COLO668 (cell line): ENCODE measurements at regions not wholly inside any gene's neighbourhood (a gene's known extent, or its start where the extent isn't known, plus 50 kb on each side); places are given as distances from the start of the nearest gene placed in this dataset.
A peak's percentile ranks its signal among the peaks of the same experiment; 100 is the strongest.

Source experiments
- DNase-seq: peaks from one replicate; lab custom pipeline; 2025; ENCODE audit not compliant: unreplicated experiment; lab: John Stamatoyannopoulos, UW

DNA sequence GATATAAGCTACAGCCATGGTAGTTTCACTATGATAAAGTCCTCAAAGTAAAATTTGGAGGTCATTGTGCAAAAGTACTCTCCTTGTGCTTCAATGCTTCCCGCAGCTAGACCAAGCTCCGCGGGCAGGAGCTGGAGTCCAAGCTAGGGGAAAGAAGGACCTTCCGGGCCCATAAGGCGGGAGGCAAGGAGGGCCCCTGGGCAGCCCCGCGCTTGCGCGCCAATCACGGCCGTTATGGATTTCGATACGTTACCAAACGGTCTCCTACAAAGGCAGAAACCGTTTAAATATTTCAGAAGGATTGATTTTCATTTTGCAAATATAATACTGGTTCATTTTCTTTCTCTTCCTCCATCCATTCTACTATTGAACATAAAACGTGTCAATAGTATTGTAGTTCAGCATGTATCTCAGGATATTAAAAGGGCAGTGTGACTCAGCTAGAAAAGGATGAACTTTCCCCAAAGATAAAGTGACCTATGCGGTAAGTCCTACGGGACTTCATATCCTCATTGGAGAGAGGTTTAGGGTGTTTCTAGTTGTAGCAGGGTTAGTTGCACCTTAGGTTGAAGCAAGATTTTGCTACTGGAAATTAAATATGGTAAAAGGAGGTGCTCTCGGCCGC lies 128.0 kb downstream of the KIF20B start:
- no peak for DNase-seq

DNA sequence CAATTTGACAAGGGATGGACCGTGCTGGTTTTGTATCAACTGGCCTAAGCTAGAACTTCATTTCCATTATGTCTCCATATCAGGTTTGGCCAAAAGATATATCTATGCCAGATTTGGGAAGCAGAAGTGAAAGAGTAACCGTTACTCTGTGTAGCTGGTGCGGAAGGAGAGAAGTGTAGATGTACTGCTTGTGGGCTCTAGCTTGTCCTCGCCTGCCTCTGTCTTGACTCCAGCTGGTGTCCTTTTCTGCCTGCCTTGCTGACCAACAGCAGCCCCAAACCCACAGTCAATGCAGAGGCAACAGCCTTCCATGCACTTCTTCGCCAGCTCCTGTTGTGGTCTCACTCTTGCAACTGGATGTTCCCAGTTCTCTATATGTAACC lies 128.5 kb downstream of the KIF20B start:
- no peak for DNase-seq

DNA sequence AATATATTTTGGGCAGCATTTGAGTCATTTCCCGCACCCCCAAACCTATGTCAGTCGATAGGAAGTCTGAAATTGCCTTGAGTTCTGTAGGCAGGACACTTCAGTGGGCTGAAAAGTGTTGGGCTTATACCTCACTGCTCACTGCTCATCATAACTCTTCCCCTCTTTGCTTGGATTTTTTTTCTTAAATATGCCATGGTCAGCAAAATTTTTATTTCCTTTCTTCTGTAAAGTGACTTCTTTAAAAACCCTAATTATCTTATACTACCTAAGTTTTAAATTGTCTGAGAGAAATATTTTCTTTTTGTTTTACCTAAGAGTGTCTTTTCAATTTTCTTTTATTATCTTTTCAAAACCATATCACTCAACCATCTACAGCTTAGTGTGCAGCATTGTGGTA lies 129.2 kb downstream of the KIF20B start:
- DNase-seq, result no peak

DNA sequence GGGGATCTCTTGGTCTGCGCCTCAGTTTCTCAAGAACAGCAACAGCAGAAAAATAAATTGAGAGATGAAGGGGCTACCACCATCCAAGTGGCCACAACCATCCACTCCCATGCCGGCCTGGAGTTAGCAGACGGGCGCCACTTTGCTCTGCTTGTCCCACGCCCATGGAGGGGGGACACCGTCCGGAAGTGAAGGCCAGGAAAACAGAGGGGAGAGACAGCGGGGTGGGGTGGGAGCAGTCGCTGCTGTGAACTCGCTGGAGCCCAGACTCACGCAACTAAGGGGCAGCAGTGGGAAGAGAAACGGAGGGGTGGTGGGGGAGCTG lies 135.4 kb downstream of the KIF20B start:
- DNase-seq, result no peak

DNA sequence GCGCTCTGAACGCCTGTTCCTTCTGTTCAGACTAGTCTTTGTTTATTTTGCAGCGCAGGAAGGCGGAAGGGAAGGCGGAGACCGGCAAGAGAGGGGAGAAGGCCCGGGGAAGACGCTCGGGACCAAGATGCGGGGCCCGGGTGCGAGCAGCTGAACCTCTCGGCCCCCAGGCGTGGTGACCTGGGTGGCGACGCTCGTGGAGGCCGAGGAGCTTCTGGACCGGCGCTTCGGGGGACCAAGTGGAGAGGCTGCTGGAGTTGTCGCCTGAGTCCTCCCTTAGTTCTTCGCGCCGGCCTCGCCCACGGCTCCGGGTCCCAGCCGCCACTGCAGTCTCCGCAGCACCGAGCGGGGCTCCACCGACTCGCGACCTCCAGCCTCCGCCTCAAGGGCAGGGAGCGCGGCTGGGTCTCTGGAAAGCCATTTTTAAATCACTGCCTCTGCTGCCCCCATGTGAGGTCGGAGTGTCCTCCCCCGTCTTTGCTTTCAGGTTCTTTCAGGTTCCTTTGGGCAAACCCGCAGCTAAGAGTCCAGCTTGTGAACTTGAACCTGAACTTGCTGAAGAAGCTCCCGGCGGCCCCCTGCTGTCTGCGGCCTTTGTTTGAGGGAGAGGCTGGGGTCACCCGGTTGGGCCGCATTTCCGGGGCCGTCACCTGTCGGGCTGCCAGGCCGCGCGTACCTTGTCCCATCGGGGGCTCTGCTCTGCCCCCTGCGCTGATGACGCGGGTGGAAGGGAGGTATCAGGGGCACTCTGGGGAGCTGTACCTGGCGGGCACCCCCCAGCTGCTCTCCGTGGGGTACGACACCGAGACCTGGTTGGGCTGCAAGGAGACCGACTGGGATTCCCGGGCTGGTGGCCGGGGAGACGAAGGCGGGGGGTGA lies 136.0 kb downstream of the KIF20B start:
- peak; percentile 28 for DNase-seq

DNA sequence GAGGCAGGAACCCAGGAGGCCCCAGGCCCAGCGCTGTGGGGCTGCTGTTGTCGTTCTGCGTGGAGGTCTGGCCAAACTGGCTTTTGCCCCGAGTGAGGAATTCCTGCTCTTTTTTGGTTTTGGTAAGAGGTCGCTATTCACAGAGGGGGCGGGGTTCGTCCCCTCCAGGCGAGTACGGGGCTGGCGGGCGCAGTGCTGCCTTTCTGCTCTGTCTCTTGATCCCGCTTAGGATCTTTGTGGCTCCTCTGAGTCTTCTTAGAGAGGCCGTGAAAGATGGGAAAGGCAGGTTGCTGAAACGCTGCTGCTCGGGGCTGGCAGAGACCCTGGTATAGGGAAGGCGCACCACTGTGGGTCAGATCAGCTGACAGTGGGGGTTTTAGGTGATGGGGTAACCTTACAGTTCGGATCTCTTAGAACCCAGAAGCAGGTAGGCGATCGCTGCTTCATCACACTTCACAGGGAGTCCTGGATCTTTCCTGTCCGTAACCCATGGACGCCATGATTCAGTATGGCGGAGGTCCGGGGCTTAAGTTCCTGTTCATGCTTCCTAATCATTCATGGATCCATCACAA lies 136.7 kb downstream of the KIF20B start:
- DNase-seq, result no peak

DNA sequence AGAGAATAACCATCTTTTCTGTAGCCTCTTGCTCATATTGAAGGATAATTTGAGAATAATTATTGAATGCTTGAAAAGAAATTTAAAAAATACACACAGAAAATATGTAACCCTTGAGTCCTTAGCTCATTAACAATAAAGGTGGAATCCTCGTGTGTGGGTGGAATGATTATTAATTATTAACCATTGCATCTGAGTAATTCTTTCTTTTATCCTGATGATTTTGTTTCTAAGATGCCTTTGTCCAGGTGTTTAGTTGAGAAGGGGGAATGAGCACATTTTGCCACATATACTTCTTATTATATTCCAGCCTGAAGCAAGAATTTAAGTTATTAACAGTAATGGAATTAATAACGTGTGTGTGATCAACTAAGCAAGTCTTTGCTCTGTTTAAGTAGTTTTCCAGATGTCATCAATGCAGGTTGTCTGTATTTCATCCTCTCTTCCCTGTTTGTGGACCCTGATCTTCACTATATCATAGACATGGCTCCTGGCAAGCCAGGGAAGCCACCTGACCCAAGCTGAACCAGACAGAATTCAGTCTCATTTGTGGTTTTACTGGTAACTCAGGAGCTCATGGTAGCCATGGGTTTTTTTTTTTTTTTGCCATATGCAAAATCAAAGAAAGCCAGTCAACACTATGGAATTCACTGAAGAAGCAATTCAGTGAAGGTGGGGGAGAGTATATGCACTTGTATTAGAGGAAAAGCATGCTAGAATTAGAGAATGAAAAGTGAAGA lies 144.3 kb downstream of the KIF20B start:
- DNase-seq, result no peak

DNA sequence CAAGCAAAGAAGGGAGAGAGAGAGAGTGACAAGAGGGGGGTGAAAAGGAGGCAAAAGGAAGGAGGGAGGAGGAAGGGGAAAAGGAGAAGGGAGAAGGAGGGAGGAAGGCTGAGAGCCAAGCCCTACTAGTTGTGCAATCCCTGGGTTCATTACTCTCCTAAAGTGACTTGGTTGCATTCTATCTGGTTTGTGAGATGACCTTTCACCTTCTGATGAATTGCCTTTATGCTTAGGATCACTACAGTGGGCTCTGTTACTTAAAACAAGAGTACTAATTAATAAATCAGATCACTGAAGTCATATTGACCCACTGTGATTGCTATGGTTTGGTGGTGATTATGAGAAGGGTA lies 144.9 kb downstream of the KIF20B start:
- DNase-seq, result no peak

DNA sequence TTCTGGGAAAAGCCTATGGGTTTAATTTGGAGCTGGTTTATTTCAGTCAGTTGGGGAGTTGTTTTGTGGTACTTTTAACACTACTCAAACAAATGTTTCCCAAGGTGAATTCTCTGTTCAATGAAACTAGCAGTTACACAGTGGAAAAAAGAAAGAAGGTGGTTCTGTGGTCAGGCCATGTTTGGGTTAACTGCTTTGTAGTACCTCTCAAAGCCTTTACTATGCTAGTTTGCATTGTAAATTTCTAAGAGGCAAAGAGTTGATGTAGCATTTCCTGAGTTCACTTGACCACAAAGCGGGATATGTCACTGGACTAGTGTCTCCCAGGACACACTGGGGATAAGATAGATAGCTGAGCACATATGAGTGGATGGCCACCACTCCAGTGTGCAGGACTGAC lies 145.4 kb downstream of the KIF20B start:
- no peak for DNase-seq

DNA sequence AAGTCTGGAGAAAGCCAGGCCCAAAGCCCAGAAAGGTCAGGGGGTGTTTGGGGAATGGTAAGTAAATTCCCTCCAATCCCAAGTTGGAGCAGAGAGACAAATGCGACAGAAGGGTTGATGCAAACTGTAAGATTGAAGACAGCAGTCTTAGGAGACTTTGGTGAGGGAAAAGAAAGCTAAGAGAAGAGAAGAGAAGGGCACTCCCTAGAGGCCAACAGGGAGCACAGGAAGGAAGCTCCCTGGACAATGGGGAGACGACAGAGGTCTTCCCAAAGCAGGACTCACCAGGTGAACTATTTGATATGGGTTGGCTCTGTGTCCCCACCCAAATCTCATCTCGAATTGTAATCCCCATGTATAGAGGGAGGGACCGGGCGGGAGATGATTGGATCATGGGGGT lies 151.5 kb downstream of the KIF20B start:
- DNase-seq, result no peak

DNA sequence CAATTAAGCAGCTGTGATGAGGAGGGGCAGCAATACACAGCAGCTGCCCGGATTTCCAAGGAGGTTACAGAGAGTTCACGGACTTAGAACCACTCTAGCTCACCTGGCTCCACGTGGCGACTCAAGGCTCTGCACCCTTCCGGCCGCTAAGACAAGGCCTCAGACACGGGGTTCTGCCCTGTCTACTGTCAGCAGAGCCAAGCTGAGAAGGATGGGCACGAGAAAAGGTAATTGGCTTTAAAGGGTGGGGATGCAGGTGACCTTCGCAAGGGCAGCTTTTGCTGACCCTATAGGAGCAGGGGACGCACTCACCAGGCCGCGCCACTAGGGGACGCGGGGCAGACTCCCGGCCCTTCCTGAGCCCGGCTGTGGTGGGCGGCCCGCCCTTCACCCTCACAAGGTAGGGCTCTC lies 152.4 kb downstream of the KIF20B start:
- no peak for DNase-seq

DNA sequence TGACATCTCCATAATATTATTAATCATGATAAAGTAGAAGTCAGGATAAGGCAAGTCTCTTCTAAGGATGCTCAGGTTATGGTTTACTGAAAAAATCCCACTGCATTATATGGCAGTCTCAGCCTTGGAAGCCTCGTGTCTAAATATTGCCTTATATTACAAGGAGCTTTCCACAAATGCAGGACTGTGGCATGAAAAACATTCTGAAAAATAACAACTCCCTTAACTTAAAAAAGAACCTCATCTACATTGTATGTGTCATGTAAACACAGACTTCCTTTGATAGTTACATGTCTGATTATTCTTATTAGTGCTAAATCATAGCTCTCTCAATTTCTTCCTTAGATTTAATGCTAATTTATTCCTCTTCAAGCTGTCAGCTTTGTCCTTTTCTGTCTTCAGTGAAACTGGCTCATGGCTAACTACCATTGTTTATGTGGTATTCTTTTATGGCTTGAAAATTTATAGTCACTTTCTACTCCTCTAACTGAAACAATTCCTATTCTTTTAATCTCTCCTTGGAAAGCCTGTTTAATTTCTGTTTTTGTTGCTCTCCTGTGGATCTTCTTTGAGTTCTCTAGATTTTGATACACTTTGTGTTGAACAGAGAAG lies 156.1 kb downstream of the KIF20B start:
- DNase-seq, result no peak

DNA sequence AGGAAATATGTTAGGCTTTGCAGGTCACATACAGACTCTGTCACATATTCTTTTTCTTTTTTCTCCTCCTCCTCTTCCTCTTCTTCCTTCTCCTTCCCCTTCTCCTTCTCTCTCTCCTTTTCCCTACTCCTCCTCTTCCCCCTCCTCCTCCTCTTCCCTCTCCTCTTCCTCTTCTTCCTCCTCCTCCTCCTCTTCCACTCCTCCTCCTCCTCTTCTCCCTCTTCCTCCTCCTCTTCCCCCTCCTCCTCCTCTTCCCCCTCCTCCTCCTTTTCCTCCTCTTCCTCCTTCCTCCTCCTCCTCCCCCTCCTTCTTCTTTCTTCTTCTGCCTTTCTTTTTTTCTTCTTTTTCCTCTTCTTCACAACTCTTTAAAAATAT lies 159.8 kb downstream of the KIF20B start:
- DNase-seq, result no peak

DNA sequence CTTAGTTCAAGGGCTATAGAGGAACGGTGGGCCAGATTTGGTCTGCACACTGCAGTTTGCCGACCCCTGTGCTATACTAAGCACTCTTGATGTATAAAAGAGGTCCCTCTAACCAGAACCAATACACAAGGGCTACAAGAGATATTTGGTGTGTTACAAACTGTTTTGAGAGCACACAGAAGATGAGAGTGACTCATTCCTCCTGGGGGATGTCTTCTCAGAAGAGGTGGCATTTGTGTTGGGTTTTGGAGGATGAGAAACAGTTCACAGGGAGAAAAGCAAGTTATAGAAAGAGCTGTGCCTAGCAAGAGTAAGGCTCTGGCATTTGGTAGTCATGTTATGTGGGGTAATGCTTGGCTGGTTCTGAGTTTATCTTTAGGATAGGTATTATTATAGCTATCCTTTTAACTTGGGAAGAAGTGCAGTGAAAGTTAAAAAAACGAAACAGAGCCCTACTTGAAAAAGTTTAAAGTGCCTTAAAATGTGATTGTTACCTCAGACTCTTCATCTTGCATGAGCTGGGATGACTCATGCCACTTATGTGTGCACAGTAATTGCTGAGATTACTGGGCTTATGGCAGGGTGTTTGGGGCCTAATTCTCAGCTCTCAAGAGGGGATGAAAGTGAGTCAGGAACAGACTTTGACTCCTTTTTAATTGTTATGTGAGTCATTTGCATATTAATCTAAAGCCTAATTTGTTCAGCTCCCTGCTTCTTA lies 160.4 kb downstream of the KIF20B start:
- no peak for DNase-seq

DNA sequence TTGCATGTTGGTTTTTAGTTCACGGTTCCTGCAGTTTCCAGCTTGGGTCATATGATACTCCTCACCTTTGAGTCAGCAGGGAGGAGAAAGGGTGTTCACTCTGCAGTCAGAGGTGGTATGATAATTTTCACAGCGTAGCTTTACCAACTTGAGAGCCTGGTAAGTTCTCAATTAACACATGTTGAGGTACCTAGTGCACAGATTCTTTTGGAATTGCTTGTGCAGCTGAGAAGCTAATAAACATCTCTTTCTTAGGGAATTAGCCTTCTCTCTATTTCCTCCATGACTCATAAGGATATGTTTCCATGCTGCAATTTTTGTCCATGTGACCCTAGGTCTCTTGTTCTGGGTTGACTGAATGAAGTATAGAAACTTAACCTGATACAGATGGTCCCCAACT lies 166.6 kb downstream of the KIF20B start:
- DNase-seq, result no peak

DNA sequence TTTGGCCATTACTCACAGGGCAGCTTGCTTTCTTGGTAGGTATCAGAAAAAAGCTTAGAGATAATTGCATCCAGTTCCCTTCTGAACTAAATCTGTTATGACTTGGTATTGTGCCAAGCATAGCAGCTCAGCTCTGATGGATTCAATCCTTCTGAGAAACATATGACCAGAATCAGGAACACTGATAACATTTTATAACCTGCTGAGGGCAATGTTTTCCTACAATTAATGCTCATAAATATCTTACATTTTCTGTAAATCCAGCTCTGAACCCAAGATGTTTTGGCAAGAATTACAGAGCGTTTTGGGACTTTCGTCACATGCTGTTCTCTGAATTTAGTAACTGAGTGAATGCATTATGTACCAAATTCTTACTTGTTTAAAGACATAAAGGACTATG lies 167.8 kb downstream of the KIF20B start:
- DNase-seq, result no peak

DNA sequence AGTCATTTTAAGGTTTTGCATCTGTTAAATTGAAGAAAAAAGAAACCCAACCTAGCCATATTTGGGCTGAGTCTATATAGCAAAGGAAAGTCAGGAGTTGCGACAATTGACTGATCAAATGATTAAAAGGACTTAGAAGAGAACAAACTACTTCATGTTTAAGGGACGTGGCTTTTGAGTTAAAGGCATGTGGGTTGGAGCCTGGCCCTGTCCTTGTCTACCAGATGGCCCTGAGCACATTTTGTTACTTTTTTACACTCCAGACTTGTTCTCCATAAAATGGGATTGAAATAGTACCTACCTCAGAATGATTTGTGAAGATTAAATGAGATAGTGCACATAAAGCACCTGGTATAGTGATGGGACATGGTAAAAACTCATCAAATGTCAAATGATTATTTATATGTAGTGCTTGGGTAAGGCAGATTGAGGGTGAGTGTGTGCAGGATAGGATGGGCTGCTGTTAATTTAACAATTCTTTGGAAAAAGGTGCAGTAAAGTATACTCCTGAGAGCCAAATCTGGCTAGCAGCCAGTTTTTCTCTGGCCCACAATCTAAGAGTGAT lies 168.3 kb downstream of the KIF20B start:
- no peak for DNase-seq

DNA sequence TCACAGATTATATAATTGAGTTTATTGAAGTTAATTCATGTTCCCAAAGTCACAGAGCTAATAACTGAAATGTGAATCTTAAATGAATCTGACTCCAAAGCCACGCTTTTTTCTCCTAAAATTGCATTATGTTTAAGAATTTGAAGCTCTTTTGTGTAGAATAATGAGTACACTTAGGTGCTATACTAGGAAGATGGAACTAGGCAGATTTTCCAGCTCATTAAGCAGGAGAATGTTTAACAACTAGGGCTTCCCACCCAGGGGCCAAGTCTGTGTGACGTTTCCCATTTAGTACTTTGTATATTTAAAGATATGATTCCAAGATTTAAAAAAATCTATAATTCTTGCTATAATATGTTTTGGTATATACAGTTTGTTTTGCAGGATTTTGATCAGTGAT lies 169.5 kb downstream of the KIF20B start:
- no peak for DNase-seq

DNA sequence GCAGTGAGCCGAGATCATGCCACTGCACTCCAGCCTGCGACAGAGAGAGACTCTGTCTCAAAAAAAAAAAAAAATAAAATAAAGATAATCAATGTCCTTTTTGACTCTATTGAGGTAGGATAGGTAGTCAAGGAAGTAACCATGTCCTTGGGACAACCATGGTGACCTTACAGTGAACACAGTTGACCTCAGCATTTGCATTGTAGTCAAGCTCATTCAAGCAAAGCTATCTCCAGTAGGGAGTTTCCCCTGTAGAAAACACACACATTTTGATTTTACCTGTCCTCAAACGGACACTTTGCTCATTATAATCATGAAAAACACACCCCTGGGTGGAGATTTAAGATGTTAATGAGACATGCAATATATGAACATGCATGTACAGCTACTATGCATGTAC lies 171.7 kb downstream of the KIF20B start:
- DNase-seq, result no peak

DNA sequence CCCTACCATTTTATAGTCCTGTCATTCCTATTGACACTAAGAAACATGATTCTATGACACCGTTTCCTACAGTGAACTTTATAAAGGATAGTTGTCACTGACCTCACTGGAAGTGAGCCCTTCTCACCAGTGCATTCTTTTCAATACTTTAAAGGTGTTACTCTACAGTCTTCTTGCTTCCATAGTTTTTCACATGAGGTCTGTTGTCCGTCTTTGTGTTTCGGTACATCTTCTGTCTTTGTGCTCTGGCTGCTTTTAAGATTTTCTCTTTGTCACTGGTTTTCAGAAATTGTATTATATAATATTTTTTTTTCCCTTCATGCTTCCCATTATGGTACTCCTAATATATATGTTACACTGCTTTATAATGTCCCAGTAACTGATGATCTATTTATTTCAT lies 174.2 kb downstream of the KIF20B start:
- no peak for DNase-seq

DNA sequence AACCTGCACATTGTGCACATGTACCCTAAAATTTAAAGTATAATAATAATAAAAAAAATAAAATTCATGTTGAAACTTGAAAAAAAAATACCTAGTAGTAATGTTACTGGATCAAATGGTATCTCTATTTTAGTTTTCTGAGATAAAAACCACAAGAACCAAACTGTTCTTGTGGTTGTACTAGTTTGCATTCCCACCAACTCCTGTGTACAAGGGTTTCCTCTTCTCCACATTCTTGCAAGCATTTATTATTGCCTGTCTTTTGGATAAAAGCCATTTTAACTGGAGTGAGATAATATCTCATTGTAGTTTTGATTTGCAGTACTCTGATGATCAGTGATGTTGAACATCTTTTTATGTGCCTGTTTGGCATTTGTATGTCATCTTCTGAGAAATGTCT lies 177.7 kb downstream of the KIF20B start:
- no peak for DNase-seq
